ENCODE measurements at regions not wholly inside any gene's neighbourhood (a gene's known extent, or its start where the extent isn't known, plus 50 kb on each side); places are given as distances from the start of the nearest gene placed in this dataset.

GRCh38 chr14:39957987-39958386 is 525.8 kb upstream of the FBXO33 start:
- Histone ChIP-seq H3K4me1 (no peaks in the 10 kb centered on the region), H3K9me3 (no peaks in the 10 kb centered on the region), H3K27me3 (no peaks in the 10 kb centered on the region), H3K36me3 (no peaks in the 10 kb centered on the region), H3K4me3 (no peak overlapping the region), H3K27ac (no peak overlapping the region)
- intact Hi-C loops (cut with DNase I), result no loop called here
- FAIRE-seq, result no peak
- DNase-seq, result no peak
- no peak for ATAC-seq
- TF ChIP-seq CTCF (IDR thresholded peaks at IDR 0.05), result no peak
- 76 to 82% methylated on average over 3 of the region's 3 CpGs for WGBS, 2 donors

- no peaks in the 10 kb centered on the region for H3K9me3 ChIP-seq
- intact Hi-C loops (cut with DNase I), result no loop called here
- whole genome bisulfite sequencing, 2 donors, result 61 to 70% methylated on average over 3 of the region's 3 CpGs
- ATAC-seq, result no peak
- H3K4me3 ChIP-seq, result no peak overlapping the region
- H3K4me1 ChIP-seq, result no peaks in the 10 kb centered on the region
- TF ChIP-seq CTCF (IDR thresholded peaks at IDR 0.05), result no peak
- no peak overlapping the region for H3K27ac ChIP-seq
- no peaks in the 10 kb centered on the region for H3K27me3 ChIP-seq
- no peak for FAIRE-seq
- no peak for DNase-seq
- no peaks in the 10 kb centered on the region for H3K36me3 ChIP-seq
These were observed 525.1 kb upstream of the FBXO33 start for GRCh38 chr14:39957290-39957689.

GRCh38 chr14:39956372-39956771 is 524.1 kb upstream of the FBXO33 start:
- intact Hi-C loops (cut with DNase I), result no loop called here
- Histone ChIP-seq H3K4me3 (no peak overlapping the region), H3K9me3 (no peaks in the 10 kb centered on the region), H3K27ac (no peak overlapping the region), H3K4me1 (no peaks in the 10 kb centered on the region), H3K27me3 (no peaks in the 10 kb centered on the region), H3K36me3 (no peaks in the 10 kb centered on the region)
- TF ChIP-seq CTCF (IDR thresholded peaks at IDR 0.05), result no peak
- WGBS, 2 donors, result 85 to 90% methylated on average over 4 of the region's 4 CpGs
- FAIRE-seq (no peak), DNase-seq (no peak), ATAC-seq (no peak)

GRCh38 chr14:39948235-39948634 is 516.0 kb upstream of the FBXO33 start:
- DNase-seq, result no peak
- intact Hi-C loops (cut with DNase I), result no loop called here
- H3K4me1 ChIP-seq, result no peaks in the 10 kb centered on the region
- WGBS, 2 donors, result 61 to 77% methylated on average over 2 of the region's 2 CpGs
- no peak for ATAC-seq
- TF ChIP-seq CTCF (IDR thresholded peaks at IDR 0.05), result no peak
- H3K9me3 ChIP-seq, result no peaks in the 10 kb centered on the region
- H3K27me3 ChIP-seq, result no peaks in the 10 kb centered on the region
- H3K36me3 ChIP-seq, result no peaks in the 10 kb centered on the region
- H3K4me3 ChIP-seq, result no peak overlapping the region
- H3K27ac ChIP-seq, result no peak overlapping the region
- no peak for FAIRE-seq

GRCh38 chr14:39946807-39947206 is 514.6 kb upstream of the FBXO33 start:
- no peak for FAIRE-seq
- Histone ChIP-seq H3K27me3 (no peaks in the 10 kb centered on the region), H3K36me3 (no peaks in the 10 kb centered on the region), H3K4me1 (no peaks in the 10 kb centered on the region), H3K4me3 (no peak overlapping the region), H3K9me3 (no peaks in the 10 kb centered on the region), H3K27ac (no peak overlapping the region)
- no peak for DNase-seq
- TF ChIP-seq CTCF (IDR thresholded peaks at IDR 0.05), result no peak
- WGBS, 2 donors, result 52 to 58% methylated on average over 2 of the region's 2 CpGs
- intact Hi-C loops (cut with DNase I), result no loop called here
- no peak for ATAC-seq

All from pancreas (tissue), 10 donors.